Caki2 (cell line): ENCODE measurements at regions not wholly inside any gene's neighbourhood (a gene's known extent, or its start where the extent isn't known, plus 50 kb on each side); places are given as distances from the start of the nearest gene placed in this dataset.

Experiments
- DNase-seq: peaks from one replicate; pipeline ENCODE4 v3.0.0-alpha.2; 2015; ENCODE audit warnings: low read depth
- in situ Hi-C: cut with HindIII; loops from 2 replicates; pipeline ENCODE4 v1.10.0; 2016; ENCODE audit warnings: low sequenced_read_pairs, low pct_unique_long_range_greater_than_20kb, mixed read lengths

DNA sequence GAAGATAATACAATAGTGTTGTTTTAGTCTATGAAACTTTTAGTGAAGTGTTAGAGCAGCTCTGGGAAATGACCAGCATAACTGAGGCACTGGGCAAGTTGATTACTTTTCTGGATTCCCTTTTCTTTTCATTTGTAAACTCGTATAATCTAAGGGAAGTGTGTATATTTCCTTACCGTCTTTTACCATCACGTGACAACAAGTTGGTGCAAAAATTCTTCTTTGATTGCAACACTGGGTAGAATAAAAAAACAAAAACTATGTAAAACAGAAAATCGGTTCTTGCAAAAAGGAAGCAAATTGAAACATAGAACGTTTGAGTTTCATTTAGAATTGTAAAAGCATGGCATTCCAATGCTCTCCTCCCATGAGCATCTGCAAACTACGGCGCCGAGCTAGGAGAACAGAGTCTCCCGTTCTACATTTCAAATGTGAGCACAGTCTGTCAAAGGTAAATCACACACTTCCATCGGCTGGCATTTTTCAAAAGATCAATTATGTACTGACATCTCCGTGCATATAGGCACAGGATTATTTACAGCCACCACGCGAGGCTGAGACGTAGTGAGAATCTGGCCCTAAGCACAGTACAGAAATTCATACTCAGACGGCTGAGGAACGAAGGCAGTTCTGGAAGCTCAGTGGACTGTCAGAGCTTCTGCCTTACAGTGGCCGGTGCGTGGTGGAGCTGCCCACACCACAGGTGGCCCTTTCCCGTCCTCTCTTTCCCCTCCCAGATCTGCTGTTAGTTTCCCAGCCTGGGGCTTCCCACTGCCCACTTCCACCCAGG lies 314.0 kb downstream of the BMP7 start:
- DNase-seq, result no peak
- in situ Hi-C loops, result no loop called here

GRCh38 chr20:56953048-56953586 lies 313.3 kb downstream of the BMP7 start:
- in situ Hi-C loops, result no loop called here

GRCh38 chr20:56954797-56955196 lies 311.6 kb downstream of the BMP7 start:
- DNase-seq, result no peak
- in situ Hi-C loops, result no loop called here

More at GRCh38 chr20:56953048-56953586, 313.3 kb downstream of the BMP7 start:
- no peak for DNase-seq

DNA sequence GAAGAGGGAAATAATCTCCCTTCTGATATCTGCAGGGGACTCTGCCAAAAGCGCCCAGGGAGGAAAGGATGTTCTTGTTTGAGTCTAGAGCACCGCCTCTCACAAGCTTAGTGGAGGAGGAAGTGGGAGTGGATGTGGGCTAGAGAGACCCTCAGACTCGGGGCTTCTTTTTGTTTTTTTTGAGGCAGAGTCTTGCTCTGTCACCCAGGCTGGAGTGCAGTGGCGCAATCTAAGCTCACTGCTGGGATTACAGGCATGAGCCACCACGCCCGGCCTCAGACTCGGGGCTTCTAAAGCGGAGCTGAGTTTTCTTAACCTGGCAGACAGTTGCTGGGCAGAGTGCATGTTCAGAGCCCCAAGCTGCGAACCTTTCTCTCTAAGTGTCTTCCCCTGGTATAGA lies 310.8 kb downstream of the BMP7 start:
- in situ Hi-C loops, result no loop called here
- no peak for DNase-seq

DNA sequence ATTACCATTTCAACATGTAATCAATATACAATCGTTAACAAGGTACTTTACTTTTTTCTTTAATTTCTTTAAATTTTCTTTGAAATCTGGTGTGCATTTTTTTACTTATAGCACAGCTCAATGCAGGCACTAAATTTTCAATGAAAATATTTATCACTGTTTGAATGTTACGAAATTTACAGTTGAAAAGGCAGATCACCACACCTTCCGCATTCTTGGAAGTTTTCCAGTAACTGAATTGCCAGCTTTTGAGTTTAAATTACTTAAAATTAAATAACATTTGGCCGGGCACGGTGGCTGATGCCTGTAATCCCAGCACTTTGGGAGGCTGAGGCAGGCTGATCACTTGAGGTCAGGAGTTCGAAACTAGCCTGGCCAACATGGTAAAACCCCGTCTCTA lies 309.9 kb downstream of the BMP7 start:
- in situ Hi-C loops, result no loop called here

DNA sequence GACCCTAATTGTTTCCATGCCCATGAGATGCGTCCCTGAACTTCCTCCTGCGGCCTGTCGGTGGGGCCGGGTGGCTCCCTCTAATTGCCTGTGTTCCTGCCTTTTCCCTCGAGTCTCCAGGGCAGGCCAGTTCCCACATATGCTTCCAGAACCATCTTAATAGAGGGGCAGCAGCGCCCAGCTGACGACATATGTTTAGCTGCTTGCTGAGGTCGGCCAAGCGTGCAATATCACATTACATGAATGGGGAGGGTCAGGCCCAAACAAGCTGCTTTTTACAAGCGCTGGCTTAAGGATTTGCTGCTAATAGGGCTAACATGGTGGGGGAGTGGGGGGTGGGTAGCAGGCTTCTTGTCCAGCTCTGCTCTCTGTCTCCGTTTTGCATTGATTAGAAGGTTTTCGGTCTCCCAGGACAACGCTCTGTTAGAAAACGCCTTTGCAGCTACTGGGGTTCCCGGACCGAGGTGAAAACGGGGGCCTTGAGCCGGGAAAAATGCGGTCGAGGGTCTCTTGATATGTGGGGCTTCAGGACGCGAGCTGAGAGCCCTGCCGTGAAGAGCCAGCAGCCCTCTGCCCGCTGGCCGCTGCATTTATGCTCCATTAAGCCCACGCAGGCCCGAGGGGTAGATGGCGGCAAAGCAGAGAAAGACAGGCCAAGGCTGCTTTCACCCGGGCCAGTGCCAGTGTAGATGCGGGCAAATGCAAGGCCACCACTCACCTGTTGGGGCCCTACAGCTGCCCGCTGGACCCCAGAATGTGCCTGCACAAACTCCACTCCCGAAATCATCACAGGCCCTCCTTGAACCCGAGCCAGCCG lies 308.5 kb downstream of the BMP7 start:
- DNase-seq, result peak; percentile 20
- in situ Hi-C loops, result no loop called here

More for the DNA sequence above, 309.9 kb downstream of the BMP7 start:
- DNase-seq, result no peak

GRCh38 chr20:56964901-56965300 lies 301.5 kb downstream of the BMP7 start:
- no peak for DNase-seq
- in situ Hi-C loops, result no loop called here

- in situ Hi-C loops, result no loop called here
- DNase-seq, result no peak
Observed at GRCh38 chr20:56967916-56968315, 298.5 kb downstream of the BMP7 start.

DNA sequence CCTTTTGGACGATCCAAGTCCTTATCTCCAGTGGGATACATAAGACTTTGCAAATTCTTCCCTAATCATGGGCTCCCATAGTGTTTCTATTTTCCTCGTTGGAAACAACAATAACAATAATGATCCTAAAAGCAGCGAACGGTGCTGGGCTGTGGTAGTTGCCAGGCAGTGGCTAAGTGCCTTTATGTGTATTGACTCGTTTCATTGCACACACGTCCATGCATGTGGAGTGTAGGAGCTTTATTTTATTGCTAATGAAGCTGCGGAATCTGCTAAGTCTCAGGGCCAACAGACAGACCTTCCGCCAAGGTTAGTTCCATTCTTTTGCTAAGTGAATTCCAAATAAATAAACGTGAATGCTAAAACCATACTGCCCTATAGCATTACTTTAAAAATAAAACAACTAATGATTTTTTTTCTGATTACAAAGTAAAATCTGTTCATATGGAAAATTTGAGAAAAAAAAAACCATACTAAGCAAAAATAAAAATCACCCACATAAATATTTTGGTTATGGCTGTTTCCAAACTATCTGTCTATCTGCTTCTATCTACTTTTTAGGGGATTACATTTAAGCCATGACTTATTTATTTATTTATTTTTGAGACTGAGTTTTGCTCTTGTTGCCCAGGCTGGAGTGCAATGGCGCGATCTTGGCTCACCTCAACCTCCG lies 297.9 kb downstream of the BMP7 start:
- in situ Hi-C loops, result no loop called here

DNA sequence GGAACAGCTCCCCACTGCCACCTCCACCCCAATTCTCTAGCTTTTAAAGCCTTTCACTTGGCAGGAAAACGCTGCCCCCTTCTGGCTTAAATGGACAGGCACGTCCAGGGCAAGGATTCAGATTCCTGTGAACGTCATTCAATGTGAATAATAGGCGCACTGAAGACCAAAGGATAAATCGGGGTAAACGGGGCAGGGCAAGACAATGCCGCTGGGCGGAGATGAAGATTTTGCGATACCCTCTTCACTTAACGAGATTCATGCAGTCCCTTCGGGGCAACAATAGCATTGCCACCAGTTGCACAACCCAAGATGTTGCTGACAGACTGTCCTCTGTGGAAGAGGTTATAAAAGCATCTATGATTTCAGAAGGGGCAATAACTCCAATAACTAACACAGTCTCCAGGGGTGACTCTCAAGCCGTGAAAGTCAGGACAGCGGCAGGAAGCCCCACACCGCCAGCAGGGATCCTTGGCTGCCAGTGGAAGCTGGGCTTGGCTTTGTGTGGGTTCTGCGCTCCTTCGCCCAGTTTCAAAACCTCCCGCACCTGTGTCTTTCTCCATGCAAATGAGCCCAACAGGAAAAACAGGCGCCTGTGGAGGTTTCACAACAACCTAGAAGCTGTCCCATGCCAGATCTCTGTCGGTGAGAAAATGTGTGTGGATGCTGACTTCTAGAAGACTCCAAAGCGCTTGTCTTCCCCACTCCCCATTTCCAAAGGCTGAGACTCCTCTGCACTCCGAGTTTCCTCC lies 291.8 kb downstream of the BMP7 start:
- DNase-seq, result peak; percentile 36
- in situ Hi-C loops, result no loop called here

More for the DNA sequence above, 297.9 kb downstream of the BMP7 start:
- DNase-seq, result no peak

GRCh38 chr20:56975838-56976237 lies 290.6 kb downstream of the BMP7 start:
- DNase-seq, result no peak
- in situ Hi-C loops, result no loop called here

GRCh38 chr20:56976336-56976735 lies 290.1 kb downstream of the BMP7 start:
- in situ Hi-C loops, result no loop called here
- no peak for DNase-seq

- DNase-seq, result no peak
- in situ Hi-C loops, result no loop called here
Observed at GRCh38 chr20:56978475-56978874, 288.0 kb downstream of the BMP7 start.

DNA sequence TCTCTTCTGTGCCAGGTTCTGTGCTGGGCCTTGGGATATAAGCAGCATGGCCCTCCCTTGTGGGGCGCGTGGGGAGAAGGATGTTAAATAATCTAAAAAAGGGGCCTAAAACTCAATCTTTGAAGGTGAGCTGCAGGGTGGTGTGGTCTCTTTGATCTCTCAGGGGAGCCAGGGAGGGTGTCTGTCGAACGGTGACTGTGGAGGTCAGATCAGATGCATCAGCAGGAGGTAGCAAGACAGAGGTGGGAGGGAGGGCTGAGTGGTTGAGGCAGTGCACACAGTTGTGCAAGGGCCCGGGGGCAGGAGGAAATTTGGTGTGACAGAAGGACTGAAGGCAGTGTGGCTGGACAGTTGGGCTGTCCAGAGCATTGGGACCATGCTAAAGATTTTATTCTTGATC lies 287.3 kb downstream of the BMP7 start:
- in situ Hi-C loops, result no loop called here
- no peak for DNase-seq

DNA sequence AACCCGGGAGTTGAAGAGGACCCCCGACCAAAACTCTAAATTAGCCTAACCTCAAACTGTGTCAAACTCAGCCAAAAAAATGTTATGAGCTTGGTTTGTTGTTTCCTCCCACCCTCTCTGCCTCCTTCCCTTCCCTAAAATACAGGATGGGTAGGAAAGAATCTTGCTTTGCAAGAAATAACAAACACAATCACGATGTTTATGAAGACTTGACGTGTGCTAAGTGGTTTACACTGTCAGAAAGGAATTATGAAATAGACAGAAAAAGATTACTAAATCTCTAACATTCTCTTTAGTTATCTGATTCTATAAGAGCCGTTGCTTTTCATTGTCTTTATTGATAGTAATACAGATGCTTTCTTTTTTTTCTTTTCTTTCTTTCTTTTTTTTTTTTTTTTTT lies 285.1 kb downstream of the BMP7 start:
- in situ Hi-C loops, result no loop called here

GRCh38 chr20:56983813-56984212 lies 282.6 kb downstream of the BMP7 start:
- in situ Hi-C loops, result no loop called here
- DNase-seq, result no peak

More for the DNA sequence above, 285.1 kb downstream of the BMP7 start:
- no peak for DNase-seq

DNA sequence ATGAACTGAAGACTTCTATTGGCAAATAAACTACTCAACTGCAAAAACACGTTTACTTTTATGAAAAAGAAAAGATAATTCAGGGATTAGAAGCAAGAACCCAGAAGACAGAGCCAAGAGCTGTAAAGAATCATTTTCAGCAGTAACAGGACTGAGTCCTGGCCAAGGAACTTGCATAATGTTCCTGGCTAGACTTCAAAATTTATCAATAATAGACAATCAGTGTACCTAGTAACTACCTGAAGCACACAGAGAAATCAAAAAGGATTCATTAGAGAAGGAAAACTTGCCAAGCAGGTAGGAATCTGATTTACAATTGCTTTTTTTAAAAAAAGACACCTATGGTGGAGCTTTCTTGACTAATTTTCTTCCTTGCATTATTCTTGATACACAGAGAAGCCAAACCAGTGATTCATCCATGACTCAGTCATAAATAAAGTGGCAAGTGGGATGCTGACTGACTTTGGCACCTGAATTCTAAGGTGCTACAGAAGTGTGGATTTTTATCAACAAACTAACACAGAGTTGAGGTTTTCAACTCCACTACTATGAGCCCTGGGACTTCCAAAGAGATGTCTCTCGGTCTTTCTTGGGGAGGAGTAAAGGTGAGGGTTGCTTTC lies 281.3 kb downstream of the BMP7 start:
- in situ Hi-C loops, result no loop called here
- peak; percentile 35 for DNase-seq

DNA sequence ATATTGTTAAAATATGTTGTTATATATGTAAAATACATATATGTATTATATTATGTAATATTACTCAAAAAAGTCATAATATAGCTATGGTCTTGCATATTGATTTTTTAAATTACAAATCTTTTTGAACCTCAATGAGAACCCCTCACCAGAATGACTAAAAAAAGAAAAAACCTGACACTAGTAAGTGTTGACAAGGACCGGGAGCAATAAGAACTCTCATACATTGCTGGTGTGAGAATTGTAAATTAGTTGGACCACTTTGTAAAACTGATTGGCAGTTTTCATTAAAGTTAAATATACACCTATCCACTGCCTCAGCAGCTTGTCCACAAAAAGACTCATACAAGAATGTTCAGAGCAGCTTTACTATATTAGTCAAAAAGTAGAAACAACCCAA lies 280.0 kb downstream of the BMP7 start:
- in situ Hi-C loops, result no loop called here
- DNase-seq, result no peak
